HG03103 (cell line): ENCODE measurements at regions not wholly inside any gene's neighbourhood (a gene's known extent, or its start where the extent isn't known, plus 50 kb on each side); places are given as distances from the start of the nearest gene placed in this dataset.

Experiments used
- ATAC-seq: cut with Tn5 transposase; IDR thresholded peaks from one replicate; pipeline ENCODE4 v1.9.1; 2021; ENCODE audit warnings: low read depth; ENCODE audit not compliant: unreplicated experiment

- ATAC-seq: no peak
Observed at GRCh38 chr2:221657806-221658205, 85.7 kb upstream of the EPHA4 start.

- ATAC-seq: no peak
Observed at GRCh38 chr2:221655300-221655699, 83.2 kb upstream of the EPHA4 start.

GRCh38 chr2:221653182-221653581, 81.1 kb upstream of the EPHA4 start:
- no peak for ATAC-seq

- no peak for ATAC-seq
Observed at GRCh38 chr2:221649051-221649775, 77.1 kb upstream of the EPHA4 start.

GRCh38 chr2:221642447-221642846, 70.3 kb upstream of the EPHA4 start:
- no peak for ATAC-seq

- ATAC-seq: no peak
Observed at GRCh38 chr2:221641181-221641871, 69.2 kb upstream of the EPHA4 start.

GRCh38 chr2:221640686-221641085, 68.6 kb upstream of the EPHA4 start:
- ATAC-seq: no peak

- ATAC-seq: no peak
Observed at GRCh38 chr2:221637851-221638250, 65.7 kb upstream of the EPHA4 start.

- no peak for ATAC-seq
Observed at GRCh38 chr2:221635949-221636348, 63.8 kb upstream of the EPHA4 start.

GRCh38 chr2:221629468-221629867, 57.4 kb upstream of the EPHA4 start:
- no peak for ATAC-seq

GRCh38 chr2:221624475-221624874, 52.4 kb upstream of the EPHA4 start:
- no peak for ATAC-seq
